Endothelial cell of umbilical vein (primary cell): ENCODE measurements at regions not wholly inside any gene's neighbourhood (a gene's known extent, or its start where the extent isn't known, plus 50 kb on each side); places are given as distances from the start of the nearest gene placed in this dataset.

ENCODE experiments used
- EZH2 ChIP-seq: IDR thresholded peaks from 2 replicates; pipeline ENCODE4 v1.6.1; 2012; ENCODE audit warnings: borderline replicate concordance, low read depth, mild to moderate bottlenecking, moderate library complexity, low read length, inconsistent platforms; ENCODE audit not compliant: severe bottlenecking
- JUN ChIP-seq: IDR thresholded peaks from 2 replicates; pipeline ENCODE4 v1.6.1; 2011; ENCODE audit warnings: borderline replicate concordance, low read depth; ENCODE audit not compliant: insufficient read length, insufficient read depth
- MYC ChIP-seq: IDR thresholded peaks from one replicate; pipeline ENCODE4 v1.6.1; 2011; ENCODE audit warnings: mild to moderate bottlenecking, low read depth, low read length
- POLR2A ChIP-seq: IDR thresholded peaks from 2 replicates; pipeline ENCODE4 v1.6.1; 2012; ENCODE audit warnings: low read depth, mild to moderate bottlenecking, control low read depth, low read length
- TF ChIP-seq, protein P1 (sequence below), 2 donors: IDR thresholded peaks; 1 replicate in 1 of 2; 2 replicates in 1 of 2; pipeline ENCODE4 v1.5.1; 2011; ENCODE audit warnings: low read length in 2 of 2, mild to moderate bottlenecking in 2 of 2, moderate library complexity in 2 of 2, control low read depth in 1 of 2, inconsistent platforms in 1 of 2, low read depth in 1 of 2; ENCODE audit not compliant: insufficient read depth in 1 of 2; ENCODE audit errors: extremely low read depth in 1 of 2
- TF ChIP-seq, protein P2 (sequence below): IDR thresholded peaks from 2 replicates; pipeline ENCODE4 v1.6.1; 2011; ENCODE audit not compliant: insufficient read depth, insufficient read length

DNA sequence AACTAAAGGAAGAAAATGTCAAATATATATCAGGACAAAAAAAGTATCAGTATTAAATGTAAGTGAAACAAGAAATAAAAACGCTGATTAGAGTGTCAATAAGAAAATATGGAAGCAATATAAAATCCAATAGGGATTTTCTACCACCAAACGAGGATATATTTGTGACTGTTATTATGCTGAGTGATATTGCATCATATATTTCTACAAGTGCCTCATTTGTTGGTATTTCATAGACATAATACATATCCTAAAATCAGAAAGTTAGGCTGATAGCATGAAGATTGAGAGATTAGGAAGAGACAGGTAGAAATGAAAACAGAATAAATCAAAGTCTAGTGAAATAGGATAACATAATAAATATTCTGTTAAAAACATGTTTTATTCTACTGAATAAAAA, 429.2 kb upstream of the IRAK1BP1 start:
- TF ChIP-seq, protein P1, sequence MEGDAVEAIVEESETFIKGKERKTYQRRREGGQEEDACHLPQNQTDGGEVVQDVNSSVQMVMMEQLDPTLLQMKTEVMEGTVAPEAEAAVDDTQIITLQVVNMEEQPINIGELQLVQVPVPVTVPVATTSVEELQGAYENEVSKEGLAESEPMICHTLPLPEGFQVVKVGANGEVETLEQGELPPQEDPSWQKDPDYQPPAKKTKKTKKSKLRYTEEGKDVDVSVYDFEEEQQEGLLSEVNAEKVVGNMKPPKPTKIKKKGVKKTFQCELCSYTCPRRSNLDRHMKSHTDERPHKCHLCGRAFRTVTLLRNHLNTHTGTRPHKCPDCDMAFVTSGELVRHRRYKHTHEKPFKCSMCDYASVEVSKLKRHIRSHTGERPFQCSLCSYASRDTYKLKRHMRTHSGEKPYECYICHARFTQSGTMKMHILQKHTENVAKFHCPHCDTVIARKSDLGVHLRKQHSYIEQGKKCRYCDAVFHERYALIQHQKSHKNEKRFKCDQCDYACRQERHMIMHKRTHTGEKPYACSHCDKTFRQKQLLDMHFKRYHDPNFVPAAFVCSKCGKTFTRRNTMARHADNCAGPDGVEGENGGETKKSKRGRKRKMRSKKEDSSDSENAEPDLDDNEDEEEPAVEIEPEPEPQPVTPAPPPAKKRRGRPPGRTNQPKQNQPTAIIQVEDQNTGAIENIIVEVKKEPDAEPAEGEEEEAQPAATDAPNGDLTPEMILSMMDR (IDR thresholded peaks at IDR 0.05; ENCODE audit: extremely low read depth in 1 of 2, insufficient read depth in 1 of 2, low read depth in 1 of 2, low read length in 2 of 2), result no peak
- TF ChIP-seq EZH2 (no peak), JUN (no peak), MYC (no peak), POLR2A (no peak)
- TF ChIP-seq, protein P2, sequence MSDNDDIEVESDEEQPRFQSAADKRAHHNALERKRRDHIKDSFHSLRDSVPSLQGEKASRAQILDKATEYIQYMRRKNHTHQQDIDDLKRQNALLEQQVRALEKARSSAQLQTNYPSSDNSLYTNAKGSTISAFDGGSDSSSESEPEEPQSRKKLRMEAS, result no peak
